HG03045 (cell line): ENCODE measurements at regions not wholly inside any gene's neighbourhood (a gene's known extent, or its start where the extent isn't known, plus 50 kb on each side); places are given as distances from the start of the nearest gene placed in this dataset.

Experiments used
- ATAC-seq: cut with Tn5 transposase; IDR thresholded peaks from one replicate; pipeline ENCODE4 v1.9.1; 2021; ENCODE audit warnings: mild to moderate bottlenecking, moderate library complexity; ENCODE audit not compliant: unreplicated experiment

- ATAC-seq, result no peak
These were observed 93.4 kb upstream of the CDH6 start for GRCh38 chr5:31100047-31100575.

DNA sequence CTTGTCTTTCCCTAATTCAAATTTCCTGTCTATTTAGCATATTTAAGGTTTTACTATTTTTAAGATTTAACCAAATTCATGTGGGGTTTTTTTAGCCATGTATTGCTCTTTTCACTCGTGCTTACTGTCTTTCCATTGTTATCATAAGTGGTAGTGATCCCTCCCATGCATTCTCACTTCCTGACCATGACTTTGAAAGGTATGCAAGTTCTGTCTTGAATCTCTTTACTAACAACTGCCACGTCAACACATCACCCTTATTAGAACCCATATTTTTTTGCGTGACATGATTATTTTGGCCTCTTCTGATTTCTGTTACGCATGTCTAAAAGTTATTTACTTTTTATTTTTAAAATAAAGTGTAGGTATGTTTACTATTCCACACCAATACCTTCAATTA, 94.7 kb upstream of the CDH6 start:
- ATAC-seq, result no peak

GRCh38 chr5:31097851-31098250, 95.6 kb upstream of the CDH6 start:
- no peak for ATAC-seq

GRCh38 chr5:31096238-31096865, 97.1 kb upstream of the CDH6 start:
- no peak for ATAC-seq

DNA sequence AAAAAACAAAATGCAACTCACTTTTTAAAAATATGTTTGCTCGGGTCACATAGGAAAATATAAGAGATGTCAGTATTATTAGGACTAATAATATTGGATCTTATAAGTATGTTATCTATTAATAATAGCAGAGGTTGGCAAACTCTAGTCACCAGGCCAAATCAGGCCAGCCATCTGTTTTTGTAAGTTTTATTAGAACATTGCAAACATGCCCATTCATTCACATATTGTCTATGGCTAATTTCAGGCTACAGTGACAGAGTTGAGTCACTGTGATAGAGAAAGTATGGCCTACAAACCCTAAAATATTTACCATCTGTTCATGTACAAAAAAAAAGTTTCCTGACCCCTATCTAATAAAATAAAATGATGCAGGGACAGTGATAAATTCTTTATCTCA, 97.7 kb upstream of the CDH6 start:
- no peak for ATAC-seq

- ATAC-seq, result no peak
These were observed 102.0 kb upstream of the CDH6 start for GRCh38 chr5:31091501-31091900.

- no peak for ATAC-seq
These were observed 103.0 kb upstream of the CDH6 start for GRCh38 chr5:31090467-31090866.

DNA sequence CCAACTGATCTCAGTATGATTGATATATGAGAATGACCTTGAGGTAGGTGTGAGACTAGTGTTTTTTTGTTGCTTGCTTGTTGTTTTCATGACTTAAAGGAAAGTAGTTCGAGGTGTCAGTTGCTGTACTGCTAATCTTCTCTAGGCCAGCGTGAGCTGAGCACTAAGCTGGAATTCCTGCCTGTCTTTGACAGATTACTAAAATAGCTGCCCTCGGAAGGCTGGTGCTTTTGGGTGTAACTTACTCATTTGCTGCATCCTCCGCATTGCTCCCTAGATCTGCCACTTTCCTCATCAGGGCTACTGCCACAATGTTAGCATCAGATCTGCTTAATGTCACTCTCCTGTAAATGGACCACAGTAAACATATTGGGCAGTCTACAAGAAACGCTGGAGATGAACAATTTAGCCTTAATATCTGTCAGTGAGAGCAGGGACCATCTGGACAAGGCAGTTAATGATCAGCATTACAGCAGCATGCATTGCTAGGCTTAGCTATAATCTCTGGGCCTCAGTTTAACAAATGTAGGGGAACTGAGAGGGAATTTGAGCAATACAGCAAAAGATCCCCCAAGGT, 106.6 kb upstream of the CDH6 start:
- ATAC-seq, result no peak

GRCh38 chr5:31084871-31085270, 108.6 kb upstream of the CDH6 start:
- no peak for ATAC-seq

DNA sequence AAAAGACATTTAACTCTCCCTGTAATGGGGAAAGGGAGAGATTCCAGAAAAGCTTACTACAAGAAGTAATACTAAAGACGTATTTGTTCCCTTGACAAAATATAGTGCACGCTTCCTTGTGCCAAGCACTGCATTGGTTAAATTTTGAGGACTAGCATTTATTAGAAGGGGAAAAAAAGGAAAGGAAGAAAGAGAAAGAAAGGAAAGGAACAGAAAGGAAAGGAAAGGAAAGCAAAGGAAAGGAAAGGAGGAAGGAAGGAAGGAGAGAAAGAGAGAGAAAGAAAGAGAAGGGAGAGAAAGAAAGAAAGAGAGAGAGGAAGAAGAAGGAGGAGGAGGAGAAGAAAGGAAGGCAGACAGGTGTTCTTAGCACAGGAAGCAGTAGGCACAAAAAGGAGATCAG, 110.1 kb upstream of the CDH6 start:
- ATAC-seq, result no peak

GRCh38 chr5:31079668-31080067, 113.8 kb upstream of the CDH6 start:
- no peak for ATAC-seq

DNA sequence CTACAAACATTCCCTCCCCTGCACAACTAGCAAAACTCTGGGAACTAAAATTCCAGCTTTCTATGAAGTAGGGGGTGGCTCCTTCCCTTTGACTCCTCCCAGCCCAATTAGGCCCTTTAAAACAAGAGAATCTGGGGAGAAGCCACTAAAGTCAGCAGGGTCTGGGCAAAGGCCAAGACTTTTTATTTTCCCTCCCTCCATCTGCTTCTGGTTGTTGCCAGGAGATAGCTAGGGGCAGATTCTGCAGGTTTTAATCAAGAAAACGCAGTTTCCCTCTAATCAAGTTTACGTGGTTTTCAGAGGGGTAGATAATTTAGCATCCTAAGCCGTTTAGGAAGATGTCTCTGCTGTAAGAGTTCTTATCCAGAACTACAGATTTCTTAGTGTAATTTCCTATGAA, 114.5 kb upstream of the CDH6 start:
- no peak for ATAC-seq

GRCh38 chr5:31075981-31076380, 117.5 kb upstream of the CDH6 start:
- no peak for ATAC-seq

DNA sequence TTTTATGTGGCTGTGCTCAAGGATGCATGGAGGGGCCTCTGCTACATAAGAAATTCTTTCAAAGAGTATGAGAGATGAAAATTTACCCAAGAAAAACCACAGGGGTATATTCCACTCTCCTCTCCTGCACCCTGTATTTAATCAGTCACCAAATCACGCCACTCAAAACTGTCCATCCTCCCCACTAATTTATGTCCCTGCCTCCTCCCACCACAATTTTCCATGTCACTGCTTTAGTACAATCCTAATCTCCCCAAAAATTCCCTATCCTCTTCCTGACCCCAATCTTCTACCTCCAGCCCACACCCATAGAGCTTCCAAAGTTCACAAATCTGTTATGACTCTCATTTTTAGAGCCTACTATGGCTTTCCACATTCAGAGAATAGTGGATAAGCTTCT, 125.2 kb upstream of the CDH6 start:
- ATAC-seq, result no peak

DNA sequence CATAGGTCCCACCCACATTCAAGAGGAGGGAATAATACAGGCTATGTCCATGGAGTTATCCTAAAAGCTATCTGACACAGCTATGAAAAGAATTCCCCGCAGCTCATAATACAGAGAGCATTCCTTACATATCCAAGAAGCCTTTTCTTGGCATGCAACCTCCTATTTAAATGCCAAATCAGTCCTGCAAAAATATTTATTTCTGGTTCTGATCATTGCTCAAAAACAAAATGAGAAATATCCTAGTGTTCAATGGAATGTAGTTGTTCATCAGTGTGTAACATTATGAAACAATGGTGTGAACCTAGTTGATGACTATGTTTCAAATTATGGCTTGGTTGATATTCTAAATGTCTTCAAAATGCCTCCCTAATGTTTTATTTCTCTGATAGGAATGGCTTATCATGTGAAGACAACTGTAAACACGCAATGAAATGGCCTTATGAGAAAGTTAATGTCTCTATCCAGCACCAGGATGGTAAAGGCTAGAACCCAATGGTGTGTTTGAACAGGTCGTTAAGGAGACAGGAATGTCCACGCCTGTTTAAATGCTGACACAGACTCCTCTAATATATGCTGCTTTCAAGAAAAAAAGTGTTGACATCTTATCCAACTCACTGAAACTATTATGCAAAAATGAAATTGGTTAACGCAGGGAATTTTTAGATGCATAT, 126.7 kb upstream of the CDH6 start:
- ATAC-seq, result no peak

DNA sequence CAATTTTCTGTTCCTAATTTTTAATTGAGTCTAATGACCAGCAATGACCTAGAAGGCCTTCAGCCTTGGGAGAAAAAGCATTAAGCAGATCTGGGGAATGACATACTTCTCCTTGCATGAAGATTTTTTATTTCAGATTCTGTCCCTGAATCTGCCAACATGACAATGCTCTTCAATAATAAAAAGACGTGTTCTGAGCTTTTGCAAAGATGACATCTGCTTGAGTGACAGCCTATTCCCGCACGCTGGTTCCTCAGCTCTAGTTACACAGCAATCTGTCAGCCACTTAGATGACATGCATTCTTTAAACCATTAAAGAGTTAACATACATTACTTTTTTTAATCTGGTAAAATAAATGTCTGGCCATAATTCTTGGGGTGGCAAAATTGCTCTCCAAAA, 129.3 kb upstream of the CDH6 start:
- no peak for ATAC-seq

DNA sequence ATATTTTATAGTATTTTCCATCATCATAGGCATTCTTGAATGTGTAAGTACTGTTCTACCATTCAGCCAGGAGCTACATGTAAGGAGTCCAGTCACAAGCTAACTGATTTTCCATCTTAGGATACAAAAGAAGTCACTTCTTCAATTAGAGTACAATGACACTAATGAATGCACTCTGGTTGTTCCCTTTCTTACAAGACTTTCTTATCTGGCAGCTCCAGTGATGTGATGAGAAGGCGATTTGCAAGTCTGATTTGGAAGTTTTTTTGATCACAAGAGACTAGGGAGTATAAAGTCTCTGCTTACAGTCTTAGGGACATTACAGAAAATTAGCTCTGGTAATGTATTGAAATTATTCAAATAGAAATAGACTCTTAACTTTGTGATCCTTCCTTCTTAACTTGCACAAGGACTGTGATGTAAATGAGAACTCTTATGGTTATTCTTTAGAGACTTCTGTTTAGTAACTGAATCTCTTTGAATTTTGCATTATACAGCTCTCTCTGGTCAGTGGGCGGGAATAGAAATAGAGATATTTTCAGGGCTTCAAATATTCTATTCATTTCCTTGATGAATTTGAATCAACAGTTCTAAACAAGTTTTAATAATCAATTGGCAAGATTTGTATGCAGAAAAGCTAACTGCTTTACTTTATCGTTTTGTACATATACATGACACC, 130.4 kb upstream of the CDH6 start:
- ATAC-seq, result no peak

GRCh38 chr5:31059889-31060288, 133.6 kb upstream of the CDH6 start:
- no peak for ATAC-seq

GRCh38 chr5:31054453-31054852, 139.0 kb upstream of the CDH6 start:
- no peak for ATAC-seq

GRCh38 chr5:31052937-31053658, 140.4 kb upstream of the CDH6 start:
- ATAC-seq, result no peak

DNA sequence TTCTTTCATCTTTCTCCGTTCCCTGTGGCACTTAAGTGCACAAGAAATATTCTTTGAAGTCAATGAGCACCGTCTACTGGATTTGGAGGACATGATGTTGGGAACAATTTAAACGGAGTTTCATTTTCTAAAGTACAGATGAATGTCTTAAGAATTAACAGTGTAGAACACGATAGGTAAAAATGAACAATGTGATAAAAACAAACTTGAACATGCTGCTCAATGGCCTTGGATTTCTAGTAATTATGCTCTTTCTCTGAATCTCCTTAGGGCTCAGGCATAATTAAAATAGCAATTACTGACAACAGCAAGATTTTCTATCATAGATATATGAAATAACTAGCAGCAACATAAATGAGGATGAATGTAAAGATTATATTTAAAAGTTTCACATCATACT, 142.2 kb upstream of the CDH6 start:
- ATAC-seq, result no peak
